ENCODE measurements at regions not wholly inside any gene's neighbourhood (a gene's known extent, or its start where the extent isn't known, plus 50 kb on each side); places are given as distances from the start of the nearest gene placed in this dataset.

DNA sequence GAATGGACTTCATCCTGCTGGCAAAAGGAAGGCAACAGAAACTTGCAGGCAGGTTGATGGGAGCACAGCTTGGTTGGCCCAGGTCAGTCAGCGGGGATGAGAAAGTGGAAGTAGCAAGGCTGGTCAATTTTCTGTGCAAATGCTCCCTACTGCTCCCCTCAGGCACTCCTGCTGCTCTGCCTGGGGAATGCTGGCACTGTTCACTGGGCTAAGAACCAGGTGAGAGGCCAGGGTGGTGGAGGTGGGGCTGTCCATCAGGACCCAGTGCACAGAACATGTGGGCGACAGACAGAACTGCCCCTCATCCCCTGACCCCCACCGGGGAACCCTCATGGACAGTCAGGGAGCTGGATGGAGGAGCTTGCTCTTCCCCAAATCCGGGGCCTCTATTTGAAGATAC is 593.1 kb downstream of the IRX1 start:
- TF ChIP-seq, protein P1, sequence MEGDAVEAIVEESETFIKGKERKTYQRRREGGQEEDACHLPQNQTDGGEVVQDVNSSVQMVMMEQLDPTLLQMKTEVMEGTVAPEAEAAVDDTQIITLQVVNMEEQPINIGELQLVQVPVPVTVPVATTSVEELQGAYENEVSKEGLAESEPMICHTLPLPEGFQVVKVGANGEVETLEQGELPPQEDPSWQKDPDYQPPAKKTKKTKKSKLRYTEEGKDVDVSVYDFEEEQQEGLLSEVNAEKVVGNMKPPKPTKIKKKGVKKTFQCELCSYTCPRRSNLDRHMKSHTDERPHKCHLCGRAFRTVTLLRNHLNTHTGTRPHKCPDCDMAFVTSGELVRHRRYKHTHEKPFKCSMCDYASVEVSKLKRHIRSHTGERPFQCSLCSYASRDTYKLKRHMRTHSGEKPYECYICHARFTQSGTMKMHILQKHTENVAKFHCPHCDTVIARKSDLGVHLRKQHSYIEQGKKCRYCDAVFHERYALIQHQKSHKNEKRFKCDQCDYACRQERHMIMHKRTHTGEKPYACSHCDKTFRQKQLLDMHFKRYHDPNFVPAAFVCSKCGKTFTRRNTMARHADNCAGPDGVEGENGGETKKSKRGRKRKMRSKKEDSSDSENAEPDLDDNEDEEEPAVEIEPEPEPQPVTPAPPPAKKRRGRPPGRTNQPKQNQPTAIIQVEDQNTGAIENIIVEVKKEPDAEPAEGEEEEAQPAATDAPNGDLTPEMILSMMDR (IDR thresholded peaks at IDR 0.05) = no peak
- TF ChIP-seq POLR2AphosphoS5 (IDR thresholded peaks at IDR 0.05) = no peak
- TF ChIP-seq POLR2A (IDR thresholded peaks at IDR 0.05) = no peak
- TF ChIP-seq EP300 (IDR thresholded peaks at IDR 0.05) = no peak
